C4-2B (cell line): ENCODE measurements at regions not wholly inside any gene's neighbourhood (a gene's known extent, or its start where the extent isn't known, plus 50 kb on each side); places are given as distances from the start of the nearest gene placed in this dataset.

Source experiments
- CTCF ChIP-seq: fragments of 450-650 bp; conservative IDR thresholded peaks from 2 replicates; pipeline ENCODE4 v1.5.1; 2017; ENCODE audit warnings: mild to moderate bottlenecking
- ZFX ChIP-seq: fragments of 450-650 bp; IDR thresholded peaks from 2 replicates; pipeline ENCODE4 v1.6.1; 2017

- TF ChIP-seq CTCF, result no peak
- TF ChIP-seq ZFX, result no peak
Measured at GRCh38 chr2:129015397-129016285, 697.0 kb upstream of the HS6ST1 start.
